HCT116 (cell line): ENCODE measurements at regions not wholly inside any gene's neighbourhood (a gene's known extent, or its start where the extent isn't known, plus 50 kb on each side); places are given as distances from the start of the nearest gene placed in this dataset.

Experiments
- EGR1 ChIP-seq: IDR thresholded peaks from 2 replicates; pipeline ENCODE4 v1.6.1; 2012; ENCODE audit warnings: low read depth
- POLR2A ChIP-seq: IDR thresholded peaks from 2 replicates; pipeline ENCODE4 v1.7.0; 2011; ENCODE audit warnings: borderline replicate concordance; ENCODE audit not compliant: insufficient read depth, insufficient read length; ENCODE audit errors: extremely low read depth
- TCF7L2 ChIP-seq: IDR thresholded peaks from 2 replicates; pipeline ENCODE4 v1.7.0; 2011; ENCODE audit warnings: borderline replicate concordance, inconsistent platforms; ENCODE audit not compliant: insufficient read depth, insufficient read length; ENCODE audit errors: extremely low read depth
- TF ChIP-seq, protein P1 (sequence below): IDR thresholded peaks from 2 replicates; pipeline ENCODE4 v1.6.1; 2012
- TF ChIP-seq, protein P2 (sequence below), 3 experiments: fragments of 200-600 bp in 1 of 3; sonication (generic) in 1 of 3; IDR thresholded peaks in 2 of 3; conservative IDR thresholded peaks in 1 of 3; 2 replicates each; pipeline ENCODE4 v1.5.1; 2012 to 2017; ENCODE audit warnings: low read depth in 2 of 3, low read length in 2 of 3, antibody characterized with exemption in 1 of 3, borderline replicate concordance in 1 of 3, control low read depth in 1 of 3, mild to moderate bottlenecking in 1 of 3, mixed read lengths in 1 of 3, mixed run types in 1 of 3, moderate library complexity in 1 of 3; ENCODE audit not compliant: insufficient read depth in 1 of 3

DNA sequence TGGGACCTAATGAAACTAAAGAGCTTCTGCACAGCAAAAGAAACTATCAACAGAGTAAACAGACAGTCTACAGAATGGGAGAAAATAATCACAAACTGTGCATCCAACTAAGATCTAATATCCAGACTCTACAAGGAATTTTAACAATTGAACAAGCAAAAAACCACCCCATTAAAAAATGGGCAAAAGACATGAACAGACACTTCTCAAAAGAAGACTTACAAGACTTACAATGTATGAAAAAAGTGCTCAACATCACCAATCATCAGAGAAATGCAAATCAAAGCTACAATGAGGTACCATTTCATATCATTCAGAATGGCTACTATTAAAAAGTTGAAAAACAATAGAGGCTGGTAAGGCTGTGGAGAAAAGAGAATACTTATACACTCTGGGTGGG, 58.0 kb downstream of the SHOC1 start:
- TF ChIP-seq, protein P1, sequence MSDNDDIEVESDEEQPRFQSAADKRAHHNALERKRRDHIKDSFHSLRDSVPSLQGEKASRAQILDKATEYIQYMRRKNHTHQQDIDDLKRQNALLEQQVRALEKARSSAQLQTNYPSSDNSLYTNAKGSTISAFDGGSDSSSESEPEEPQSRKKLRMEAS, result no peak
- TF ChIP-seq, protein P2, sequence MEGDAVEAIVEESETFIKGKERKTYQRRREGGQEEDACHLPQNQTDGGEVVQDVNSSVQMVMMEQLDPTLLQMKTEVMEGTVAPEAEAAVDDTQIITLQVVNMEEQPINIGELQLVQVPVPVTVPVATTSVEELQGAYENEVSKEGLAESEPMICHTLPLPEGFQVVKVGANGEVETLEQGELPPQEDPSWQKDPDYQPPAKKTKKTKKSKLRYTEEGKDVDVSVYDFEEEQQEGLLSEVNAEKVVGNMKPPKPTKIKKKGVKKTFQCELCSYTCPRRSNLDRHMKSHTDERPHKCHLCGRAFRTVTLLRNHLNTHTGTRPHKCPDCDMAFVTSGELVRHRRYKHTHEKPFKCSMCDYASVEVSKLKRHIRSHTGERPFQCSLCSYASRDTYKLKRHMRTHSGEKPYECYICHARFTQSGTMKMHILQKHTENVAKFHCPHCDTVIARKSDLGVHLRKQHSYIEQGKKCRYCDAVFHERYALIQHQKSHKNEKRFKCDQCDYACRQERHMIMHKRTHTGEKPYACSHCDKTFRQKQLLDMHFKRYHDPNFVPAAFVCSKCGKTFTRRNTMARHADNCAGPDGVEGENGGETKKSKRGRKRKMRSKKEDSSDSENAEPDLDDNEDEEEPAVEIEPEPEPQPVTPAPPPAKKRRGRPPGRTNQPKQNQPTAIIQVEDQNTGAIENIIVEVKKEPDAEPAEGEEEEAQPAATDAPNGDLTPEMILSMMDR (IDR thresholded peaks at IDR 0.05 in 2 of 3, conservative IDR thresholded peaks at IDR 0.05 in 1 of 3; ENCODE audit: borderline replicate concordance in 1 of 3, insufficient read depth in 1 of 3, low read depth in 2 of 3, low read length in 2 of 3), result no peak
- TF ChIP-seq POLR2A, result no peak
- TF ChIP-seq TCF7L2, result no peak
- no peak for TF ChIP-seq EGR1
